SIG-M5 treated with dmso at 0.1 percent for 504 hours (cell line): ENCODE measurements at regions not wholly inside any gene's neighbourhood (a gene's known extent, or its start where the extent isn't known, plus 50 kb on each side); places are given as distances from the start of the nearest gene placed in this dataset.

Source experiments
- DNase-seq: peaks from one replicate; lab custom pipeline; 2025; ENCODE audit not compliant: unreplicated experiment; lab: John Stamatoyannopoulos, UW

- DNase-seq, result no peak
These were observed 124.7 kb upstream of the SSTR4 start for GRCh38 chr20:22910287-22910852.

GRCh38 chr20:22914291-22914690, 120.8 kb upstream of the SSTR4 start:
- no peak for DNase-seq

GRCh38 chr20:22915512-22915911, 119.6 kb upstream of the SSTR4 start:
- DNase-seq, result no peak

GRCh38 chr20:22916021-22916842, 118.9 kb upstream of the SSTR4 start:
- no peak for DNase-seq

- DNase-seq, result no peak
These were observed 116.7 kb upstream of the SSTR4 start for GRCh38 chr20:22918286-22918983.

GRCh38 chr20:22920898-22921297, 114.2 kb upstream of the SSTR4 start:
- DNase-seq, result no peak

- peak; percentile 88 for DNase-seq
These were observed 113.3 kb upstream of the SSTR4 start for GRCh38 chr20:22921595-22922421.

- no peak for DNase-seq
These were observed 112.1 kb upstream of the SSTR4 start for GRCh38 chr20:22922987-22923386.

GRCh38 chr20:22924046-22924737, 110.9 kb upstream of the SSTR4 start:
- no peak for DNase-seq

GRCh38 chr20:22924949-22925612, 110.0 kb upstream of the SSTR4 start:
- no peak for DNase-seq

- no peak for DNase-seq
These were observed 109.5 kb upstream of the SSTR4 start for GRCh38 chr20:22925613-22925983.

- DNase-seq, result no peak
These were observed 107.6 kb upstream of the SSTR4 start for GRCh38 chr20:22927537-22927936.

- no peak for DNase-seq
These were observed 106.4 kb upstream of the SSTR4 start for GRCh38 chr20:22928679-22929078.

GRCh38 chr20:22929661-22930060, 105.5 kb upstream of the SSTR4 start:
- DNase-seq, result no peak

- no peak for DNase-seq
These were observed 103.2 kb upstream of the SSTR4 start for GRCh38 chr20:22931653-22932608.

- no peak for DNase-seq
These were observed 95.9 kb upstream of the SSTR4 start for GRCh38 chr20:22939181-22939580.

GRCh38 chr20:22940350-22940749, 94.8 kb upstream of the SSTR4 start:
- no peak for DNase-seq

- no peak for DNase-seq
These were observed 93.6 kb upstream of the SSTR4 start for GRCh38 chr20:22941550-22941949.

GRCh38 chr20:22942742-22943141, 92.4 kb upstream of the SSTR4 start:
- DNase-seq, result no peak
